Fibroblast of pulmonary artery (primary cell): ENCODE measurements at regions not wholly inside any gene's neighbourhood (a gene's known extent, or its start where the extent isn't known, plus 50 kb on each side); places are given as distances from the start of the nearest gene placed in this dataset.

ENCODE experiments used
- DNase-seq: peaks from one replicate; pipeline ENCODE4 v3.0.0-alpha.2; 2010; ENCODE audit warnings: low read depth
- H3K4me3 ChIP-seq: replicated peaks from 2 replicates; pipeline ENCODE4 v1.5.1; 2011; ENCODE audit warnings: low read depth, mild to moderate bottlenecking, control low read depth, low read length, moderate library complexity
- TF ChIP-seq, protein P1 (sequence below): IDR thresholded peaks from 2 replicates; pipeline ENCODE4 v1.5.1; 2011; ENCODE audit warnings: mild to moderate bottlenecking, control low read depth, low read length, inconsistent platforms; ENCODE audit errors: missing control alignments

DNA sequence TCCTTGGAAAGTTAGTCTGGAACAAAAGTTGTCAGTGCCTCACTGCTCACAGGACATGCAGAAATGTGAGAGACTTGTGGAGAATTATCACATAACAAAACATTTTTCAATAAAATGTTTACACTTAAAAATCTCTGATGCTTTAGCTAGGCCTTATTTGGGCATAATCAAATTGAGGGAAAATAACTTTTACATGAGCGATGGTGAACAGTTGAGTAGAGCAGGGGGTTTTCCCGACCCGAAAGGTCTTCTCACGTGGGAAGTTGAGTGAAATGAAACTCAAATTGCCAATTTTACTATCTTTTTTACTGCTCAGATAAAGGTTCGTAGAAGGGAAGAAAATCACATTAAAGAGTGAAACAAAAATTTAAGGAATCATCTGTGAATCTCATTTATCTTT lies 465.6 kb downstream of the MTX2 start:
- TF ChIP-seq, protein P1, sequence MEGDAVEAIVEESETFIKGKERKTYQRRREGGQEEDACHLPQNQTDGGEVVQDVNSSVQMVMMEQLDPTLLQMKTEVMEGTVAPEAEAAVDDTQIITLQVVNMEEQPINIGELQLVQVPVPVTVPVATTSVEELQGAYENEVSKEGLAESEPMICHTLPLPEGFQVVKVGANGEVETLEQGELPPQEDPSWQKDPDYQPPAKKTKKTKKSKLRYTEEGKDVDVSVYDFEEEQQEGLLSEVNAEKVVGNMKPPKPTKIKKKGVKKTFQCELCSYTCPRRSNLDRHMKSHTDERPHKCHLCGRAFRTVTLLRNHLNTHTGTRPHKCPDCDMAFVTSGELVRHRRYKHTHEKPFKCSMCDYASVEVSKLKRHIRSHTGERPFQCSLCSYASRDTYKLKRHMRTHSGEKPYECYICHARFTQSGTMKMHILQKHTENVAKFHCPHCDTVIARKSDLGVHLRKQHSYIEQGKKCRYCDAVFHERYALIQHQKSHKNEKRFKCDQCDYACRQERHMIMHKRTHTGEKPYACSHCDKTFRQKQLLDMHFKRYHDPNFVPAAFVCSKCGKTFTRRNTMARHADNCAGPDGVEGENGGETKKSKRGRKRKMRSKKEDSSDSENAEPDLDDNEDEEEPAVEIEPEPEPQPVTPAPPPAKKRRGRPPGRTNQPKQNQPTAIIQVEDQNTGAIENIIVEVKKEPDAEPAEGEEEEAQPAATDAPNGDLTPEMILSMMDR, result no peak
- H3K4me3 ChIP-seq, result no peak overlapping the region
- no peak for DNase-seq

DNA sequence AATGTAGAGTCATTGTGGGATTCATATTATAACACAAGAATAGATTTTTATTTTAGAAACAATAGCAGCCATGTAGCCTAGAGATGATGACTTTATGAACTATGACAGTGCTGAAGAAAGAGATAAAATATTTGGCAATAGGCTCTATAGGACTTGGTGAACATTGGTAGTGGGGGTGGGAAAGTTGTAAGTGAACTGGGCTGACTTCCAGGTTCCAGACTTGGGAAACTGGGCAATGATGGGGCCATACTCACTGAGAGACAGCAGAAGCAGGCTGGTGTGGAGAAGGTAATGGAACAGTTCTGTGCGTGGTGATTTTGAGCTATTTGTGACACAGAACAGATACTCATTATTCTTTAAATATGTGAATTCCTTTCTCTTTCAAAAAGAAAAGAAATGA lies 470.3 kb upstream of the HNRNPA3 start:
- DNase-seq, result no peak
- TF ChIP-seq, protein P1, result no peak
- no peak overlapping the region for H3K4me3 ChIP-seq

DNA sequence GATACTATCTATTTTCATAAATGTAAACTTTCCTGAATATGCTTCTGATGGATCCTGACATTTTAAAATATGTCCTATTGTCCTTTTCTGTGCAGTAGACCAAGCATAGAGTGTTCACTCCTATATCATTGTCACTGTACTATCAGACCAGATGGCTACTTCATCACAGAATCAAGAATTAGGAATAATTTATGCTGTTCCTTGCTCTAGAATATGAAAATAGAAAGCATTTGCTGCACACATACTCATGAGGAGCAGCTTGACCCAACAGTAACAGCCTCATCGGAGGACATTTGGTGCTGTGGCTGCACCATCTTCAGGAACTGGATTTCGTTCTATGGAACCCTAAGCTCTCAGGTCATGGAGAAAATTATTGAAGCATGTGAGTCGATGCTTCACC lies 468.9 kb upstream of the HNRNPA3 start:
- TF ChIP-seq, protein P1, result no peak
- DNase-seq, result no peak
- H3K4me3 ChIP-seq, result no peak overlapping the region

DNA sequence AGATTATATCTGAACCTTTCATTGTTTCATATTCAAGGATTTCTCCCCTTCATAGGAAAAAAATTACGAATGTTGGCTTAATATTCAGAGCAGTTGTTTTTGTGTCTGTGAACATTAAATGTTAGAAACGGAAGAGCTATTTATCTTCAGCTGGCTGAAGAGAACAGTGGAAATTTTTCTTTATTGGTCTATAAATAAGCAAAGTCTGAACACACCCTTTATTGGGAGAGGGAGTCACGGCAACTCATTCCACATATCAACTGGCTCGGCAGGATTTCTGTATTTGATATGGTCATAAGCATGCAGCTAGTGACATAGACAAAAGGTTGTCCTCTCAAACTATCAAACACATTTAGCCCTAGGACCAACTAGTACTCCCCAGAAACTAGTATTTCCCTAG lies 468.4 kb upstream of the HNRNPA3 start:
- TF ChIP-seq, protein P1, result no peak
- no peak overlapping the region for H3K4me3 ChIP-seq
- DNase-seq, result no peak

DNA sequence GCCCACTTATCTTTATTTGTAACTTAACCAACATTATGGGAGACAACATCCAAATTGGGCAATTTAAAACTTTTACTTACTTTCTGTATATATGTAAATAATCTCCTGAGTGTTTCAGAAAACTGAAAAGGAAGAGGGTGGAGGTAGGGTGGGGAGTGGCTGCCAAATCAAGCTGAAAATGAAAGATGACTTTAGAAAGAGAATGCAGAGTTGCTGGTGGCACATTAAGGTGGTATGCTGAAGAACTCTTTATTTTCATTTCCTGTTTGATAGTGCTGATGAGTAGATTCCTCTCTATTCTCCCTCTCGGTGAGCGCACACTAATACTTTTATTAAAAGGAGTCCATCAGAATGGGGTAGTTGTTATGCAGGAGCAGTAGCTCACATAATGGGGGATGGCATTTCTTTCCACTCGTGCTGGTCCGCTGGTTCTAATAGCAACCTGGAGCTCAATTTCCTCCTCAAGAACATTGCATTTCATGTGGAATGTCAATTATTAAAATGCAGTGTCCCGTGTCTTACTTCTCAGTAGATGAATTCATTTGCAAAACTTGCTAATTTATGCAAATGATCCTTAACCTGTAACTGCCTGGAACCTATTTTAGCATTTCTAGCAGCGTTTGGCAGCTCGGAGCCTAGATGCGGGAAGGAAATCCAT lies 466.9 kb upstream of the HNRNPA3 start:
- TF ChIP-seq, protein P1, result no peak
- no peak overlapping the region for H3K4me3 ChIP-seq
- no peak for DNase-seq

DNA sequence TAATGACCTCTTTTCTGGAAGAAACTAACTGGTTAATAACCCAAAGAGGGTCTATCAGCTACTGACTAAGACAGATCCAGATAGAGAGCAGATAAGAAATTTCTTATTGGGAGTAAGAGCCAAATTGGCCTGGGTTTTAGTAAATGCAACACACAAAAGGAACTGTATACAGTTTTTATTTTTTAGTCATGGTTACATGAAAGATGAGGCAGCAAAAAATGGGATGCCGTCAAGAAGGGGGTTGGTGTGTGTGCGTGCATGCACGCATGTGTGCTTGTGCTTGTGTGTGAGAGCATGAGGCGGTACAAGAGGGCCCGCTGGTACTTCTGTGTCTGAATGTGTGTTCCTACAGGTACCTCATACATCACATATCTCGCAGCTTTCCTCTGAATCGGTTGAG lies 466.2 kb upstream of the HNRNPA3 start:
- no peak for DNase-seq

More for the DNA sequence above, 466.2 kb upstream of the HNRNPA3 start:
- TF ChIP-seq, protein P1, result no peak
- no peak overlapping the region for H3K4me3 ChIP-seq
